ENCODE measurements at regions not wholly inside any gene's neighbourhood (a gene's known extent, or its start where the extent isn't known, plus 50 kb on each side); places are given as distances from the start of the nearest gene placed in this dataset.

- no peak for TF ChIP-seq SIN3A (IDR thresholded peaks at IDR 0.05; ENCODE audit: borderline replicate concordance, insufficient read depth, low read length)
- no peak for TF ChIP-seq TAF1 (IDR thresholded peaks at IDR 0.05; ENCODE audit: borderline replicate concordance, insufficient read depth, low read length)
- no peak for TF ChIP-seq FOXP2 (optimal IDR thresholded peaks at IDR 0.05; ENCODE audit: borderline replicate concordance, extremely low read depth, extremely low read length, insufficient read depth)
These were observed 544.6 kb upstream of the PHF14 start for GRCh38 chr7:10429031-10429430.

All from PFSK-1 (cell line).